ENCODE measurements at regions not wholly inside any gene's neighbourhood (a gene's known extent, or its start where the extent isn't known, plus 50 kb on each side); places are given as distances from the start of the nearest gene placed in this dataset.

DNA sequence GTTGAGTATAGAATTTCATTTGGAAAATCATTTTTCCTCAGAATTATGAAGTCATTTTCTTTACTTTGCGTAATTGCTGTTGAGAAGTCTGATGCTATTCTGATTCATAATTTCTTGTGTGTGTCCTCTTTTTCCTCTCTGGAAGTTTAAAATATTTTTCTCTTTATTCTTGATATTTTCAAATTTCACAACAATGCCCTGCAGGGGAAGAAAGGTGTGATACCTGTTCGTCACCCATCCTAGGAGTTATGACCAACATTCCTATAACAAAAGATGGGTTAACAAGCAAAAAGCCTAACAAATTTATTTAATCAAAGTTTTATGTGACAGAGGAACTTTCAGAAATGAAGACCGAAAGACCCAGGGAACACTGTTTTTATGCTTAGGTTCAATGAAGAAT, 171.5 kb upstream of the AKIRIN2 start:
- H3K27ac ChIP-seq (ENCODE audit: low read length) = no peak overlapping the region
- WGBS (ENCODE audit: insufficient coverage) = 100% methylated on average over 1 of the region's 3 CpGs
- H3K9me3 ChIP-seq (replicated peaks; ENCODE audit: control insufficient read depth, low read depth, low read length) = no peaks in the 10 kb centered on the region
- no peaks in the 10 kb centered on the region for H3K27me3 ChIP-seq (ENCODE audit: control insufficient read depth, insufficient read depth, low read length)
- H3K4me3 ChIP-seq (ENCODE audit: low read length) = no peak overlapping the region
- DNase-seq = no peak
- no peaks in the 10 kb centered on the region for H3K36me3 ChIP-seq (ENCODE audit: control insufficient read depth, insufficient read depth, low read length)
- no peaks in the 10 kb centered on the region for H3K4me1 ChIP-seq (ENCODE audit: control insufficient read depth, insufficient read depth, low read length)

DNA sequence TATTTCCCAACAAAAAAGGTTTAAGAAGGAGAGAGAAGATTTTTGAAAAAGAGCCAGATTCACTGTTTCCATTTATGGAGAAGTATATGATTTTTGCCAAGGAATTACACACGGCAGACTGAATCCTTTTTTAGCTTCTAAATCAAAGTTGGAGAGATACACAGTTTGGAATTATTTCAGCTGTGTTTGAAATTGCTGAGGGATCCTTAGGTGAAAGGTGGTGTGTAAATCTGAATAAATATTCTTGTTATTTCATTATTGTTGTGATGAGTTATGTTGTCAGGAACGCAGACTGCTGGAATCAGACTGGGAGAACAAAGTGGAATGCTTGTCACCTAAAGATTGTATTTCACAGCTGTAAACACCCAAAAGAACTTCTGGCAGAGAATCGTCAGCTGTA, 168.5 kb upstream of the AKIRIN2 start:
- Histone ChIP-seq H3K36me3 (ENCODE audit: control insufficient read depth, insufficient read depth, low read length) (no peaks in the 10 kb centered on the region), H3K4me1 (ENCODE audit: control insufficient read depth, insufficient read depth, low read length) (no peaks in the 10 kb centered on the region), H3K27me3 (ENCODE audit: control insufficient read depth, insufficient read depth, low read length) (no peaks in the 10 kb centered on the region), H3K27ac (ENCODE audit: low read length) (no peak overlapping the region), H3K4me3 (ENCODE audit: low read length) (no peak overlapping the region), H3K9me3 (replicated peaks; ENCODE audit: control insufficient read depth, low read depth, low read length) (no peaks in the 10 kb centered on the region)
- DNase-seq = peak; percentile 77
- WGBS (ENCODE audit: insufficient coverage) = no CpG with 5 or more reads among the region's 3 CpGs

DNA sequence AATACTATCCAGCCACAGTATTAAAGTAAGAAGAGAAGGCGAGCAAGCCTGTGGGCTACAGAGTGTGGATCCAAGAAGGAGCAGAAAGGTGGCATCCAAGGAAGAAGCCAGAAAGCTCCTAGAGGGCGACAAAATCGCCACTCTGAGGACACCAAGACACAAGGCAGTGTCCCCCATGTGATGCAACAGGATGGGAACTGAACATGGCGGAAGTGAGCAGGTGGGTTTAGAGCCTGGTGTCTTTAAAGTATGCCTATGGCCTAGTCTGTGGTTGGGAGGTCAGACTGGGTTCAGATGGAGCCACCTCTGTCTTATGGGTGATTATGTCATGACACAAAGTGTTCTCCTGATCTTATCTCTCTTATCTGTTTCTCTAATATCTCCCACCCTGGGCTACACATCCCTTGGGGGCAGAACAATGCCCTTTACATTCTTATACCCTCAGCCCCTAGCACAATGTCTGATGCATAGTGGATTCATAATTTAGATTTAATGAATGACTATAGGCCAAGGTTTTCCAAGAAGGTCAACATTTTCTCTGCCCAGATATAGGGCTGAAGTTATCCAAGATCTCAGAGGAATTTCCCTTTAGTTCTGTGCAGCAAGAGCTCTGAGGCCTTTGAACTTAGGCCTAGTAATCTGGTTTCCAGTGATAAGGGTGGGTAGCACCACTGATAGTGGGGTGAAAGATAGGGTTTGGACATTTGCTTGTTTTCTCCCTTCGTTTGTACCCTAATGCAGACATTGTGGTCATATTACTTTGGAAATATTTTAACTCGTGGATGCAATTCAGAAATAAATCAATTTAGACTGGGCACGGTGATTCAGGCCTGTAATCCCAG, 167.3 kb upstream of the AKIRIN2 start:
- WGBS (ENCODE audit: insufficient coverage) = 76% methylated on average over 6 of the region's 7 CpGs

DNA sequence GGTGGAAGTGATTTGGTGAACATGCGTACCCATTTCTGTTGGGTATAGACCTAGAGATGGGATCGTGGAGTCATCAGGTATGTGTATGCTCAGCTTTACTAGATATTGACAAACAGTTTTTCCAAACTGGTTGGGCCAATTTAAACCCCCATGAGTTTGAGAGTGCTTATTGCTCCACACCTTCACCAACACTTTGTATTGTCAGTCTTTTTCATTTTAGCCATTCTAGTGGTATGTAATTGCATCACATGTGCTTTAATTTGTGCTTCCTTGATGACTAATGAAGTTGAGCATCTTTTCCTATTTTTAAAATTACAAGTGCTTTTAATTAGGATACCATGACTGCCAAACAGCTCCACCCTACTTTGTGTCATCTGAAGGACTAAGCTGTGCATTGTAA, 158.9 kb upstream of the AKIRIN2 start:
- Histone ChIP-seq H3K27ac (ENCODE audit: low read length) (no peak overlapping the region), H3K4me1 (ENCODE audit: control insufficient read depth, insufficient read depth, low read length) (no peaks in the 10 kb centered on the region), H3K36me3 (ENCODE audit: control insufficient read depth, insufficient read depth, low read length) (no peaks in the 10 kb centered on the region), H3K27me3 (ENCODE audit: control insufficient read depth, insufficient read depth, low read length) (no peaks in the 10 kb centered on the region), H3K4me3 (ENCODE audit: low read length) (no peak overlapping the region), H3K9me3 (replicated peaks; ENCODE audit: control insufficient read depth, low read depth, low read length) (no peaks in the 10 kb centered on the region)
- 83% methylated on average over 1 of the region's 2 CpGs for WGBS (ENCODE audit: insufficient coverage)
- no peak for DNase-seq

More for the DNA sequence above, 167.3 kb upstream of the AKIRIN2 start:
- Histone ChIP-seq H3K4me1 (ENCODE audit: control insufficient read depth, insufficient read depth, low read length) (no peaks in the 10 kb centered on the region), H3K27ac (ENCODE audit: low read length) (no peak overlapping the region), H3K9me3 (replicated peaks; ENCODE audit: control insufficient read depth, low read depth, low read length) (no peaks in the 10 kb centered on the region), H3K4me3 (ENCODE audit: low read length) (no peak overlapping the region), H3K27me3 (ENCODE audit: control insufficient read depth, insufficient read depth, low read length) (no peaks in the 10 kb centered on the region), H3K36me3 (ENCODE audit: control insufficient read depth, insufficient read depth, low read length) (no peaks in the 10 kb centered on the region)
- no peak for DNase-seq

DNA sequence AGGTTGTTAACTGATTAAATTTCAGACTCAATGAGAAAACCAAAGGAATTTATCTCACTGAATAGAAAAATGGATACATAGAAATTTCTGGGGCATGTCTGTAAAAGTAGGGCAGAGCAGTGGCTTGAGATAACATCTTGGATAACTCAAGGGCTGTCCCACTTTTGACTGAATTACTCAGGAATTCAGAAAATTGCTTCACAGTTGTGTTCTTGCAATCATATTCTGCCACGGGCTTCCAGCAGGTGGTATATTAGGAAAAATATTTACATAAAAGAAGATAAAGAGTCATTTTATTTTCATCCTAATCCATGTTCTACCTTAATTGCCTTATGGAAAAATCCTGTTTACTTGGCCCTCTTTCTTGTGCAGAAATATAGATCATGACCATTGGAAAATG, 156.4 kb upstream of the AKIRIN2 start:
- no CpG with 5 or more reads among the region's 1 CpG for WGBS (ENCODE audit: insufficient coverage)
- no peaks in the 10 kb centered on the region for H3K36me3 ChIP-seq (ENCODE audit: control insufficient read depth, insufficient read depth, low read length)
- no peak overlapping the region for H3K27ac ChIP-seq (ENCODE audit: low read length)
- H3K27me3 ChIP-seq (ENCODE audit: control insufficient read depth, insufficient read depth, low read length) = no peaks in the 10 kb centered on the region
- H3K4me3 ChIP-seq (ENCODE audit: low read length) = no peak overlapping the region
- DNase-seq = peak; percentile 36
- H3K9me3 ChIP-seq (replicated peaks; ENCODE audit: control insufficient read depth, low read depth, low read length) = no peaks in the 10 kb centered on the region
- no peaks in the 10 kb centered on the region for H3K4me1 ChIP-seq (ENCODE audit: control insufficient read depth, insufficient read depth, low read length)

DNA sequence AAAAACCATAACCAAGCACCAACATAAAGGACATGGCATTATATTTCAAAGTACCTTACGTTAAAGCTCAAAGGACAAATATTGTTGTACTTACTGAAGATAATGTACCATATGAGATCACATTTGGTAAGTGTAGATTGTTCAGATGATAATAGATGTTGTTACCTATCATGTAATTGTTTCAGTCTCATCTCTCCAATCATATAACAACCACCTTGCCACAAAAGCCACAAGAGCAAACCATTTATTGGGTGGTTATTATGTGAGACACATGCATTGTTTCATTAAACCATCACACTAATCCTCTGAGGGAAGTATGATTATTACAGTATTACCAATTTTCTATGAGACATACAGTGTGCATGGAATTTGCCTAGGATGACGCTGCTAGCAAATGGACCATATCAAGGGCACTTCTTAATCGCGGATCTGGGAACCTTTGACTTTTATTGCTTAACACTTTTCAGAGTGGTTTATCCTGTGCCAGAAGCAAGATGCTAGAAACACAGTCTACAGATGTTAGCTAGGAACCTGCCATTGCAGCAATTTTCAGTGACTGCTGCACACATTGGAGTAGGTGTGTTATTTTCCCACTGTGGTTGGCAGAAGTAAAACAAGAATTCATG, 149.8 kb upstream of the AKIRIN2 start:
- Histone ChIP-seq H3K27me3 (ENCODE audit: control insufficient read depth, insufficient read depth, low read length) (no peaks in the 10 kb centered on the region), H3K4me1 (ENCODE audit: control insufficient read depth, insufficient read depth, low read length) (no peaks in the 10 kb centered on the region), H3K27ac (ENCODE audit: low read length) (no peak overlapping the region), H3K36me3 (ENCODE audit: control insufficient read depth, insufficient read depth, low read length) (no peaks in the 10 kb centered on the region), H3K9me3 (replicated peaks; ENCODE audit: control insufficient read depth, low read depth, low read length) (no peaks in the 10 kb centered on the region), H3K4me3 (ENCODE audit: low read length) (no peak overlapping the region)
- WGBS (ENCODE audit: insufficient coverage) = 74% methylated on average over 3 of the region's 4 CpGs
- DNase-seq = no peak

DNA sequence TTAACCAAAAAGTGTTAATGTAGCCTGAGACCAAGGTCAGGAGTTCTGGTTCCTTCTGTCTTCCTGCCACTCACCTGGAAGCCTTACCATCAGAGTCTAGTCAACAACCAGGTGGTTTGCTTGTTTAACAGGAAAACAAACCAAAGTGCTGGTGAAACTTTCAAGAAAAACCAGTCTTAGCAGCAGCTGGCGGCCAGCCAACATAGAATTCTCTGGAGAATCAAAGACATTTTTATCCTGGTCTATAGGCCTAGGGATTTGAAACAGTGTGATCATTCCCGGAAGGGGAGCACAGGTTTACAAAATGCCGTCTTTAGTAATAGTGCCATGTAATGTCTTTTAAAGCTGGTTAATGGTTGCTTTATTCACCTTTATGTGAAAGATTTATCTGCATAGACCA, 146.6 kb upstream of the AKIRIN2 start:
- H3K27ac ChIP-seq (ENCODE audit: low read length) = no peak overlapping the region
- H3K9me3 ChIP-seq (replicated peaks; ENCODE audit: control insufficient read depth, low read depth, low read length) = no peaks in the 10 kb centered on the region
- WGBS (ENCODE audit: insufficient coverage) = 44% methylated on average over 3 of the region's 3 CpGs
- H3K4me1 ChIP-seq (ENCODE audit: control insufficient read depth, insufficient read depth, low read length) = no peaks in the 10 kb centered on the region
- no peak overlapping the region for H3K4me3 ChIP-seq (ENCODE audit: low read length)
- DNase-seq = peak; percentile 15
- H3K36me3 ChIP-seq (ENCODE audit: control insufficient read depth, insufficient read depth, low read length) = no peaks in the 10 kb centered on the region
- H3K27me3 ChIP-seq (ENCODE audit: control insufficient read depth, insufficient read depth, low read length) = no peaks in the 10 kb centered on the region

DNA sequence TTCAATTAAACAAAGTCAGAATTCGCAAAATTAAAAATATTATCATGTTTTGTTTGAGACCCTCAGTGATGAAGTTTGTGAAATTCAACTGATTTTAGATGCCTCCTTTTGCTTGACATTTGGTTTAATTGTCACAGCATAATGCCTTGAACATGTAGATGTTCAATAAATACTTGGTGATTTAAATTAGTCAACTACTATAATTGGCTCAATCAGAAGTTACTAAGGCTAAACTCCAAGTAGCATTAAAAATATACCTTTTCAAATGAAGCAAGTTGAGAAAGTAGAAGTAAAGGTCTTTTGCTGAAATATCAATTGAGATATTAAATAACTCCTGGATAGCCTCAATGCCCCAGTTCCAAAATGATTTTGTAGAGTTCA, 145.8 kb upstream of the AKIRIN2 start:
- no CpG with 5 or more reads among the region's 1 CpG for WGBS (ENCODE audit: insufficient coverage)
- Histone ChIP-seq H3K4me1 (ENCODE audit: control insufficient read depth, insufficient read depth, low read length) (no peaks in the 10 kb centered on the region), H3K4me3 (ENCODE audit: low read length) (no peak overlapping the region), H3K9me3 (replicated peaks; ENCODE audit: control insufficient read depth, low read depth, low read length) (no peaks in the 10 kb centered on the region), H3K27ac (ENCODE audit: low read length) (no peak overlapping the region), H3K27me3 (ENCODE audit: control insufficient read depth, insufficient read depth, low read length) (no peaks in the 10 kb centered on the region), H3K36me3 (ENCODE audit: control insufficient read depth, insufficient read depth, low read length) (no peaks in the 10 kb centered on the region)
- DNase-seq = no peak

DNA sequence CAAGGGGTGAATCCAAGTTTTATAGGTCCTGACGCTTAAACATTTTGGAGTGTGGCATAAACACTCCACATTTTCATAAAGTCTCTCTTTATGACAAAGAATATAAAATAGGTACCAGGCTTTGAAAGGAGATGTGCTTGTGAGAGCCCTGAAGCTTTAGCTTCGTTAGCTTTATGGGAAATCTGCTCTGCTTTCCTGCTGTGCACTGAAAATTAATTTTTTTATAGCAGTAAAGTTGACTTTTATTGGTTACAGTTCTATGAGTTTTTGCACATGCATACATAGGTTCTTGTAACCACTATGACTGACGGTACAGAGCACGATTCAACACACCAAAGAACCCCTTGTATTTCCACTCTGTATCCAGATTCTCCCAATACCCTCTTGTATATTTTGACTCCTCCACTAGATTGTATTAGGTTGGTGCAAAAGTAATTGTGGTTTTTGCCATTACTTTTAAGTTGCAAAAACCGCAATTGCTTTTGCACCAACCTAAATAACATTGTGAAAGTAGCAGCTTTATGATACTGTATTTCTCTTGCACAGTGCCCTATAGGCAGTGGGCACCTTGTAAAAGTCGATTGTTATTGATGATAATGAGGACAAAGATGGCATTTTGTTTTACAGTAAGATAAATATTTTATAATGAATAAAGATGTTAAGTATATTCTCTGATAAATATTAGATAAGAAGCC, 145.2 kb upstream of the AKIRIN2 start:
- no peaks in the 10 kb centered on the region for H3K27me3 ChIP-seq (ENCODE audit: control insufficient read depth, insufficient read depth, low read length)
- WGBS (ENCODE audit: insufficient coverage) = no CpG with 5 or more reads among the region's 6 CpGs
- no peak for DNase-seq
- H3K4me1 ChIP-seq (ENCODE audit: control insufficient read depth, insufficient read depth, low read length) = no peaks in the 10 kb centered on the region
- H3K36me3 ChIP-seq (ENCODE audit: control insufficient read depth, insufficient read depth, low read length) = no peaks in the 10 kb centered on the region
- H3K27ac ChIP-seq (ENCODE audit: low read length) = no peak overlapping the region
- H3K4me3 ChIP-seq (ENCODE audit: low read length) = no peak overlapping the region
- no peaks in the 10 kb centered on the region for H3K9me3 ChIP-seq (replicated peaks; ENCODE audit: control insufficient read depth, low read depth, low read length)

DNA sequence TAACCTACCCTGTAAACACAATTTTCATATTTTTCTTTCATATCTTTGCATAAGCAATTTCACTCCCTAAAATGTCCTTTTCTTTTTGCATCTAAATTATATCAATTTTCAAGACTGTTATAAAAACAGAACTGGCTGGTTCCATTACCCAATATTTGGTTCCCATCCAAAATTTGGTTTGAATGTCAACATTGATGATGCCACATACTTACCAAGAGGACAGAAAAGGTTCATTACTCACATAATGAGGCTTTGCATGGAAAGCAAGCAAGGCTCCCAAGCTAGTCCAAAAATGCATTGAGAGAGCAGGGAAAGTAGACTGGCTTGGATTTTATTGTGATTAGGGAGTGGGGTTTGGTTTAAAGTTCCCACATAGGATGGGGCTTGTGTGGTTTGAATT, 144.4 kb upstream of the AKIRIN2 start:
- H3K4me1 ChIP-seq (ENCODE audit: control insufficient read depth, insufficient read depth, low read length) = no peaks in the 10 kb centered on the region
- no peaks in the 10 kb centered on the region for H3K27me3 ChIP-seq (ENCODE audit: control insufficient read depth, insufficient read depth, low read length)
- no peaks in the 10 kb centered on the region for H3K9me3 ChIP-seq (replicated peaks; ENCODE audit: control insufficient read depth, low read depth, low read length)
- H3K27ac ChIP-seq (ENCODE audit: low read length) = no peak overlapping the region
- no peaks in the 10 kb centered on the region for H3K36me3 ChIP-seq (ENCODE audit: control insufficient read depth, insufficient read depth, low read length)
- H3K4me3 ChIP-seq (ENCODE audit: low read length) = no peak overlapping the region
- no peak for DNase-seq

All from muscle of leg (tissue), 3 donors.